ENCODE measurements at regions not wholly inside any gene's neighbourhood (a gene's known extent, or its start where the extent isn't known, plus 50 kb on each side); places are given as distances from the start of the nearest gene placed in this dataset.

GRCh38 chr1:208515129-208515528, 270.9 kb upstream of the PLXNA2 start:
- no peak overlapping the region for H3K4me3 ChIP-seq (ENCODE audit: low read length in 2 of 2)
- H3K36me3 ChIP-seq (ENCODE audit: control insufficient read depth in 2 of 2, insufficient read depth in 2 of 2, low read length in 2 of 2) = no peaks in the 10 kb centered on the region
- H3K27me3 ChIP-seq (ENCODE audit: control insufficient read depth in 1 of 2, insufficient read depth in 2 of 2, low read length in 2 of 2) = no peaks in the 10 kb centered on the region
- no peak overlapping the region for H3K27ac ChIP-seq (ENCODE audit: low read length)
- no peak overlapping the region for H3K9ac ChIP-seq (ENCODE audit: low read length in 2 of 2)
- no peaks in the 10 kb centered on the region for H3K4me1 ChIP-seq (ENCODE audit: control insufficient read depth, insufficient read depth, low read length)
- H3K9me3 ChIP-seq (ENCODE audit: control insufficient read depth in 2 of 2, low read length in 2 of 2) = no peaks in the 10 kb centered on the region

DNA sequence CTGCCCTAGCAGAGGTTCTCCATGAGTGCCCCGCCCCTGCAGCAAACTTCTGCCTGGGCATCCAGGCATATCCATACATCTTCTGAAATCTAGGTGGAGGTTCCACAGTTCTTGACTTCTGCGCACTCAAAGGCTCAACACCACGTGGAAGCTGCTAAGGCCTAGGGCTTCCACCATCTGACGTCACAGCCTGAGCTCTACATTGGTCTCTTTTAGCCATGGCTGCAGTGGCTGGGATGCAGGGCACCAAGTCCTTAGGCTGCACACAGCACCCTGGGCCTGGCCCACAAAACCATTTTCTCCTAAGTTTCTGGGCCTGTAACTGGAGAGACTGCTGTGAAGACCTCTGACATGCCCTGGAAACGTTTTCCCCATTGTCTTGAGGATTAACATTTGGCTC, 272.6 kb upstream of the PLXNA2 start:
- H3K27me3 ChIP-seq (ENCODE audit: control insufficient read depth in 1 of 2, insufficient read depth in 2 of 2, low read length in 2 of 2) = peaks cover 0 to 4% of the 10 kb centered on the region in 2 donors
- H3K4me3 ChIP-seq (ENCODE audit: low read length in 2 of 2) = no peak overlapping the region
- H3K9me3 ChIP-seq (ENCODE audit: control insufficient read depth in 2 of 2, low read length in 2 of 2) = no peaks in the 10 kb centered on the region
- H3K4me1 ChIP-seq (ENCODE audit: control insufficient read depth, insufficient read depth, low read length) = no peaks in the 10 kb centered on the region
- H3K27ac ChIP-seq (ENCODE audit: low read length) = no peak overlapping the region
- no peaks in the 10 kb centered on the region for H3K36me3 ChIP-seq (ENCODE audit: control insufficient read depth in 2 of 2, insufficient read depth in 2 of 2, low read length in 2 of 2)
- no peak overlapping the region for H3K9ac ChIP-seq (ENCODE audit: low read length in 2 of 2)

GRCh38 chr1:208520438-208521099, 276.4 kb upstream of the PLXNA2 start:
- Histone ChIP-seq H3K9me3 (ENCODE audit: control insufficient read depth in 2 of 2, low read length in 2 of 2) (no peaks in the 10 kb centered on the region), H3K4me3 (ENCODE audit: low read length in 2 of 2) (no peak overlapping the region), H3K36me3 (ENCODE audit: control insufficient read depth in 2 of 2, insufficient read depth in 2 of 2, low read length in 2 of 2) (no peaks in the 10 kb centered on the region), H3K4me1 (ENCODE audit: control insufficient read depth, insufficient read depth, low read length) (no peaks in the 10 kb centered on the region), H3K9ac (ENCODE audit: low read length in 2 of 2) (no peak overlapping the region), H3K27me3 (ENCODE audit: control insufficient read depth in 1 of 2, insufficient read depth in 2 of 2, low read length in 2 of 2) (peaks cover 0 to 4% of the 10 kb centered on the region in 2 donors), H3K27ac (ENCODE audit: low read length) (no peak overlapping the region)

DNA sequence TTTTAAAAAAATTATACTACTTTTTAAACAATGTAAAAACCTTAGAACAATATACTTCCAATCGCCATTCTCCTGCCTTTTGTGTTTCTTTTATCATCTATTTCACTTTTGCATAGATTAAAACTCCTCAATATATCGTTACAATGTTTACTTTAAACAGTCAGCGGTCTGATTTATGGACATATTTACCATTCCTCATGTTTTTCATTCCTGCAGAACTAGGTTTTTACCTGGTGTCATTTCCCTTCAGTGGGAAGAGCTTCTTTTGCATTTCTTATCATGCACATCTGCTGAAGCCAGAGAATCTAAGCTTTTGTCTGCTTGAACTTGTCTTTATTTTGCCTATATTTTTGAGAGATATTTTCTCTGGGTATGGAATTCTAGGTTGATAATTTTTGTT, 277.4 kb upstream of the PLXNA2 start:
- no peaks in the 10 kb centered on the region for H3K36me3 ChIP-seq (ENCODE audit: control insufficient read depth in 2 of 2, insufficient read depth in 2 of 2, low read length in 2 of 2)
- H3K9ac ChIP-seq (ENCODE audit: low read length in 2 of 2) = no peak overlapping the region
- no peaks in the 10 kb centered on the region for H3K9me3 ChIP-seq (ENCODE audit: control insufficient read depth in 2 of 2, low read length in 2 of 2)
- H3K27ac ChIP-seq (ENCODE audit: low read length) = no peak overlapping the region
- no peaks in the 10 kb centered on the region for H3K4me1 ChIP-seq (ENCODE audit: control insufficient read depth, insufficient read depth, low read length)
- no peak overlapping the region for H3K4me3 ChIP-seq (ENCODE audit: low read length in 2 of 2)
- peaks cover 0 to 4% of the 10 kb centered on the region in 2 donors for H3K27me3 ChIP-seq (ENCODE audit: control insufficient read depth in 1 of 2, insufficient read depth in 2 of 2, low read length in 2 of 2)

GRCh38 chr1:208523007-208523406, 278.8 kb upstream of the PLXNA2 start:
- H3K27me3 ChIP-seq (ENCODE audit: control insufficient read depth in 1 of 2, insufficient read depth in 2 of 2, low read length in 2 of 2) = peaks cover 0 to 4% of the 10 kb centered on the region in 2 donors
- H3K27ac ChIP-seq (ENCODE audit: low read length) = no peak overlapping the region
- H3K9ac ChIP-seq (ENCODE audit: low read length in 2 of 2) = no peak overlapping the region
- H3K9me3 ChIP-seq (ENCODE audit: control insufficient read depth in 2 of 2, low read length in 2 of 2) = no peaks in the 10 kb centered on the region
- H3K4me1 ChIP-seq (ENCODE audit: control insufficient read depth, insufficient read depth, low read length) = no peaks in the 10 kb centered on the region
- H3K4me3 ChIP-seq (ENCODE audit: low read length in 2 of 2) = no peak overlapping the region
- no peaks in the 10 kb centered on the region for H3K36me3 ChIP-seq (ENCODE audit: control insufficient read depth in 2 of 2, insufficient read depth in 2 of 2, low read length in 2 of 2)

DNA sequence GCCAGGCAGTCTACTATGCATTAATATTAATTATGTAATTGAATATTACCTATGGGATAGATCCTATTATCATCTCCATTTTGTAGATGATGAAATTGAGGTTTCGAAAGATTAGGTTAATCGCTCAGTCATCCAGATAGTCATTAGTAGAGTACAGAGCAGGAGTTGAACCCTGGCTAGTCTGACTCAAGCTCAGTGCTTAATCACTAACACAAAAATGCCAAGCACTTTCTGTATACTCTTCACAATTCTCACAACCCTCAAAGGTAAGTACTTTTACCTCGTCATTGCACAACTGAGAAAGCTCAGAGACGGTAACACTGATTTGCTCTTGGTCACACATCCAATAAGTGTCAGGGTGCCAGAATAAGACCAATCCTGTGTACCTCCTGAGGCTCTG, 280.2 kb upstream of the PLXNA2 start:
- Histone ChIP-seq H3K4me1 (ENCODE audit: control insufficient read depth, insufficient read depth, low read length) (peaks cover 2% of the 10 kb centered on the region), H3K27me3 (ENCODE audit: control insufficient read depth in 1 of 2, insufficient read depth in 2 of 2, low read length in 2 of 2) (peaks cover 0 to 4% of the 10 kb centered on the region in 2 donors), H3K4me3 (ENCODE audit: low read length in 2 of 2) (no peak overlapping the region), H3K9ac (ENCODE audit: low read length in 2 of 2) (no peak overlapping the region), H3K9me3 (ENCODE audit: control insufficient read depth in 2 of 2, low read length in 2 of 2) (no peaks in the 10 kb centered on the region), H3K27ac (ENCODE audit: low read length) (no peak overlapping the region), H3K36me3 (ENCODE audit: control insufficient read depth in 2 of 2, insufficient read depth in 2 of 2, low read length in 2 of 2) (no peaks in the 10 kb centered on the region)

DNA sequence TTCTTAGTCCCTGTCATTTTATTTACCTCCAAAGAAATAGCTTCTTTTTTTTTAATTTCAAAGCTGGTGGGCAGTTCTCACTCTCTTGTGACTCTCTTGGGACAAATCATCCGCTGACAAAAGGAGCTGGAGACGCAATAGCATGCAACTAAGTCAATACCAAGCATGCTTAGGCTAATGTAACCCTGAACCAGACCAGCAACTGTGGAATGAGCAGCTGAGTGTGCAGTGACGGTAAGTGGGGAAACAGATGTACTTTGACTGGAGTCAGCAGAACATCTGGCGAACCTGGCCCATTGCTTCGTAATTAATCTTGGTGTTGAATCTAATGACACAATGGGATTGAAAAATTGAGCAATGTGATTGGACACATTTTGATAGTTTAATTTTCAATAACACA, 280.7 kb upstream of the PLXNA2 start:
- H3K27me3 ChIP-seq (ENCODE audit: control insufficient read depth in 1 of 2, insufficient read depth in 2 of 2, low read length in 2 of 2) = peaks cover 0 to 4% of the 10 kb centered on the region in 2 donors
- H3K9ac ChIP-seq (ENCODE audit: low read length in 2 of 2) = no peak overlapping the region
- no peak overlapping the region for H3K27ac ChIP-seq (ENCODE audit: low read length)
- no peaks in the 10 kb centered on the region for H3K9me3 ChIP-seq (ENCODE audit: control insufficient read depth in 2 of 2, low read length in 2 of 2)
- no peaks in the 10 kb centered on the region for H3K36me3 ChIP-seq (ENCODE audit: control insufficient read depth in 2 of 2, insufficient read depth in 2 of 2, low read length in 2 of 2)
- peaks cover 2% of the 10 kb centered on the region for H3K4me1 ChIP-seq (ENCODE audit: control insufficient read depth, insufficient read depth, low read length)
- H3K4me3 ChIP-seq (ENCODE audit: low read length in 2 of 2) = no peak overlapping the region

- no peak overlapping the region for H3K4me3 ChIP-seq (ENCODE audit: low read length in 2 of 2)
- H3K27me3 ChIP-seq (ENCODE audit: control insufficient read depth in 1 of 2, insufficient read depth in 2 of 2, low read length in 2 of 2) = peaks cover 0 to 2% of the 10 kb centered on the region in 2 donors
- H3K36me3 ChIP-seq (ENCODE audit: control insufficient read depth in 2 of 2, insufficient read depth in 2 of 2, low read length in 2 of 2) = no peaks in the 10 kb centered on the region
- no peak overlapping the region for H3K27ac ChIP-seq (ENCODE audit: low read length)
- no peaks in the 10 kb centered on the region for H3K9me3 ChIP-seq (ENCODE audit: control insufficient read depth in 2 of 2, low read length in 2 of 2)
- peaks cover 2% of the 10 kb centered on the region for H3K4me1 ChIP-seq (ENCODE audit: control insufficient read depth, insufficient read depth, low read length)
- no peak overlapping the region for H3K9ac ChIP-seq (ENCODE audit: low read length in 2 of 2)
Observed at GRCh38 chr1:208525417-208525816, 281.2 kb upstream of the PLXNA2 start.

DNA sequence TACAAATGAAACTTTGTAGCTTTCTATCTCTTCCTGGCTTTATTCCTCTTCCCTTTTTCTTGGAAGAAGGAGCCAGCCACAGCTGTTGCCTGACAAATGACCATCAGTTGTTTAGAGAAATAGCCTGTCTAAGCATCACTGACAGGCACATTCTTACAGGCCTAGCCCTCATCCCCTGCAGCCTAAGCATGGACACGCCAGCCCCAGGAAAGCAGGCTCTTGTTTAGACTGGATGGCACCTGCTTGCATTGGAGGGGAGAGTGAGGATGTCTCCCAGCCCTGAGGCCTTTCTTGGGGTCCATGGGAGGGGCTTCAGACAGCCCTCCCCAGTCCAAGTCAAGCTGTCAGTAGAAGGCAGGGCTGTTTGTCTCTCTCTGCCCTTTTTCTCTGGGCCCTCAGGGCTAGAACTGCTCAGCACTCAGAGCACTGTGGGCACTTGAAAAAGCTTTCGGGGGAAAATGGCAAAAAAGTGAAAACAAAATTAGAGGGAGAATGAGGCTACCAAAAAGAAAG, 282.5 kb upstream of the PLXNA2 start:
- Histone ChIP-seq H3K36me3 (ENCODE audit: control insufficient read depth in 2 of 2, insufficient read depth in 2 of 2, low read length in 2 of 2) (no peaks in the 10 kb centered on the region), H3K27ac (ENCODE audit: low read length) (no peak overlapping the region), H3K9me3 (ENCODE audit: control insufficient read depth in 2 of 2, low read length in 2 of 2) (no peaks in the 10 kb centered on the region), H3K4me1 (ENCODE audit: control insufficient read depth, insufficient read depth, low read length) (peaks cover 2% of the 10 kb centered on the region), H3K9ac (ENCODE audit: low read length in 2 of 2) (no peak overlapping the region), H3K4me3 (ENCODE audit: low read length in 2 of 2) (no peak overlapping the region), H3K27me3 (ENCODE audit: control insufficient read depth in 1 of 2, insufficient read depth in 2 of 2, low read length in 2 of 2) (peaks cover 0 to 3% of the 10 kb centered on the region in 2 donors)

DNA sequence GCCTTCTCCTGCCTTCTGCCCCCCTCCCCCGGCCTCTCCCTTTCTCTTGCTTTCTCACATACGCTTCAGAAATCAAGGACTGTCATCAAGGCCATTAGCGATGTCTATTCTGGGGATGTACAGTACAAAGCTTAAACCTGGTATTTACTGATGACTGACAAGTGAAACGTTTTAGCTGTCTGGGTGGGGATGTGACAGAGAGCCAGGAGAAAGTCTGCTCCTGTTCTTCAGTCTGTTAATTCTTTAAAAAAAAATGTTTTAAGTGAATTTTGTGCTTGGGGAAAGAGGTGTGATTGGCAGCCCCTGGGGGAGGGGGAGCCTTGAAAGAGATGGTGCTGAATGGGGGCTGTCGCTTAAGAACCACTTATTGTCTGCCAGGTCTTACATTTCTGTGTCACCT, 283.0 kb upstream of the PLXNA2 start:
- H3K36me3 ChIP-seq (ENCODE audit: control insufficient read depth in 2 of 2, insufficient read depth in 2 of 2, low read length in 2 of 2) = no peaks in the 10 kb centered on the region
- no peak overlapping the region for H3K9ac ChIP-seq (ENCODE audit: low read length in 2 of 2)
- peaks cover 2% of the 10 kb centered on the region for H3K4me1 ChIP-seq (ENCODE audit: control insufficient read depth, insufficient read depth, low read length)
- H3K27me3 ChIP-seq (ENCODE audit: control insufficient read depth in 1 of 2, insufficient read depth in 2 of 2, low read length in 2 of 2) = peaks cover 0 to 3% of the 10 kb centered on the region in 2 donors
- H3K9me3 ChIP-seq (ENCODE audit: control insufficient read depth in 2 of 2, low read length in 2 of 2) = no peaks in the 10 kb centered on the region
- no peak overlapping the region for H3K27ac ChIP-seq (ENCODE audit: low read length)
- H3K4me3 ChIP-seq (ENCODE audit: low read length in 2 of 2) = no peak overlapping the region

DNA sequence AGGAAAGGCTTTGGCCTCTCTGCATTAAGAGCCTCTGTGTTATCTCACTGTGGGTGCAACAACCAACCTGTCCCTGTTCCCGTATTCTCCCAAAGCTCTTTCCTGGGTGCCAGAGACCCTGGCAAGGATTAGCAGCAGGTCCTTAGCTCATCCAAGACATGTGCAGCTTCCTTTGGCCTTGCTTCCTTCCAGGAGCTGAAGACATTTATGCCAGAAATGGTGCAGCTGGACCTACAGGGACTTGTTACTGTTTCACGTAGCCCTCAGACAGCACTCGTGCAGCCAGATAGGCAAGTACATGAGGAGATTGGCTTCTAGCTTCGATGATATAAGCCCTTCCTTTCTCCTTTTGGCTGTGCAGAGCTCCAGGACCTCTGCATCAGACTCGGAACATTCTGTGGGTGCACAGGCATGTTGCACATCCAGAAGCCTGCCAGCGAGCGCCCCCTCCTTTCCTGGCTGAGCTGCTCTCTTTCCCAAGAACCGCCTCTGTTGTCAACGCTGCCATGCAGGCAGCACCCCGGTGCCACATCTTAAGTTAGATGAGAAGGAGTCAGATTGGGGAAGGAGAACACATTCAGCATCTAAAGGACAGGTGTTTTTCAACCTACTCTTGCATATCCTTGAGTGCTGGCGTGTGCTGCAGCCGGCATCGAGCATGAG, 284.5 kb upstream of the PLXNA2 start:
- H3K36me3 ChIP-seq (ENCODE audit: control insufficient read depth in 2 of 2, insufficient read depth in 2 of 2, low read length in 2 of 2) = no peaks in the 10 kb centered on the region
- H3K4me3 ChIP-seq (ENCODE audit: low read length in 2 of 2) = no peak overlapping the region
- no peaks in the 10 kb centered on the region for H3K9me3 ChIP-seq (ENCODE audit: control insufficient read depth in 2 of 2, low read length in 2 of 2)
- peaks cover 2% of the 10 kb centered on the region for H3K4me1 ChIP-seq (ENCODE audit: control insufficient read depth, insufficient read depth, low read length)
- peaks cover 0 to 6% of the 10 kb centered on the region in 2 donors for H3K27me3 ChIP-seq (ENCODE audit: control insufficient read depth in 1 of 2, insufficient read depth in 2 of 2, low read length in 2 of 2)
- no peak overlapping the region for H3K9ac ChIP-seq (ENCODE audit: low read length in 2 of 2)
- no peak overlapping the region for H3K27ac ChIP-seq (ENCODE audit: low read length)

All from stomach smooth muscle (tissue), 2 donors.